ENCODE measurements at regions not wholly inside any gene's neighbourhood (a gene's known extent, or its start where the extent isn't known, plus 50 kb on each side); places are given as distances from the start of the nearest gene placed in this dataset.

DNA sequence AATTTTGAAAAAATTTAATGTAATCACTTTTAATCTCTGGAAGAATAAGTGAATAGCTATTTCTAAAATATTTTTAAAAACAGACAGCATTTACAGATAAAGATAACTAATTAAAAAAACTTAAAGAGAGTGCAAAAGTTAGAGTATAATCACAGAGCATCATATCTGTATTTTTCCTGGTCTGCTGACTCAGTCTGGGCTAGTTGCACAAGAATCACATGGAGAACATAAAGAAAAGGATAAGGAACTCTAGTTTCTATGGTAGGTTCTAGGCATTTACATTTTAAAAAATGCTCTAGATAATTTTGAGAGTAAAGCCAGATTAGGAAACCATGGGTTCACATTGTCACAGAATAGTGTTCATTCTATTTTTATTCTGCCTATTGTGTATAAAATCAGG, 347.4 kb downstream of the PSAT1 start:
- H3K36me3 Mint-ChIP-seq (ENCODE audit: low read depth) = no peaks in the 10 kb centered on the region
- DNase-seq (no peak), ATAC-seq (no peak)
- H3K9me3 Mint-ChIP-seq (ENCODE audit: low read depth) = peaks cover 2% of the 10 kb centered on the region
- intact Hi-C loops (cut with DNase I, micrococcal nuclease) = no loop called here
- H3K27ac Mint-ChIP-seq = no peak overlapping the region
- H3K27me3 Mint-ChIP-seq = no peaks in the 10 kb centered on the region
- ChIA-PET POLR2A (no interaction called here), CTCF (no interaction called here)
- no peak overlapping the region for H3K4me3 Mint-ChIP-seq
- H3K4me1 Mint-ChIP-seq = no peaks in the 10 kb centered on the region

DNA sequence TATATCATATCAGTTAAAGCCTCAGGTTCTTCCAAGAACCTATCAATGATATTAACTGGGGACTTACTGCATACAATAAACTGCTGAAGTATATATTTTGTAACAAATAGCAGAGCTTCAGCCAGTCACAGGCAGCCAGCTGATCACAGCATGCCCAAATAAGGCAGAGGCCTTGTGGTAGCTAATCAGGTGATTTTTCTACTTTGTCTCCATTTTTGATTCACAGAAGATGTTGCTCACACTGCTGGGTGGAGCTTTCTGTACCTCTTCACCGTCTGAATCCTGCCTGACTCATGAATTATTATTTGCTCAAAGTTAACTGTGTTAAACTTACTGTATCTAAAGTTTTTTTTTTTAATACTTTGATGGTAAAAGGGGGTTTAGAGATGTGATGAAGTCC, 357.4 kb downstream of the PSAT1 start:
- Mint-ChIP-seq H3K4me1 (no peaks in the 10 kb centered on the region), H3K36me3 (ENCODE audit: low read depth) (no peaks in the 10 kb centered on the region), H3K27ac (no peak overlapping the region), H3K27me3 (no peaks in the 10 kb centered on the region), H3K4me3 (no peak overlapping the region), H3K9me3 (ENCODE audit: low read depth) (no peaks in the 10 kb centered on the region)
- ChIA-PET POLR2A (no interaction called here), CTCF (no interaction called here)
- ATAC-seq = no peak
- intact Hi-C loops (cut with DNase I, micrococcal nuclease) = no loop called here
- DNase-seq = no peak

DNA sequence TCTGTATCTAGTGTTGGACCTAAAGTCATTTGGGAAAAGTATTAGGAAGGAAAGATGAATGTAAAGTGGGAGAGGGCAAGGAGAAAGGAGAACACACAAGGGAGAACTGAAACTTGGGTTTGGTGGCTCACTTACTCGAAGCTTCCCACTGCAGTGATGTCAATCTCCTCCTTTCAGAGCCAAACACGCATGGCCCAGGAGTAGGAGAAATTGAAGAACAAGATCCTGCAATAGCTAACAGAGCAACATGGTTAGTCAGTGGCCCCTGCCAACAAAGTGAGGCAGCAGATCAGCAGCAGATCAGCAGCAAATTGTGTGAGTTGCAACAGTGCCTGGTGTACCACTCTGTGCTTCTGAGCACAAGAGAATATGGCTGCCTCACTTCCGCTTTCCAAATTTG, 366.4 kb downstream of the PSAT1 start:
- no peaks in the 10 kb centered on the region for H3K4me1 Mint-ChIP-seq
- intact Hi-C loops (cut with DNase I, micrococcal nuclease) = no loop called here
- no peaks in the 10 kb centered on the region for H3K36me3 Mint-ChIP-seq (ENCODE audit: low read depth)
- no peak for ATAC-seq
- no peaks in the 10 kb centered on the region for H3K9me3 Mint-ChIP-seq (ENCODE audit: low read depth)
- DNase-seq = no peak
- no peak overlapping the region for H3K27ac Mint-ChIP-seq
- ChIA-PET CTCF (no interaction called here), POLR2A (no interaction called here)
- H3K27me3 Mint-ChIP-seq = no peaks in the 10 kb centered on the region
- no peak overlapping the region for H3K4me3 Mint-ChIP-seq

DNA sequence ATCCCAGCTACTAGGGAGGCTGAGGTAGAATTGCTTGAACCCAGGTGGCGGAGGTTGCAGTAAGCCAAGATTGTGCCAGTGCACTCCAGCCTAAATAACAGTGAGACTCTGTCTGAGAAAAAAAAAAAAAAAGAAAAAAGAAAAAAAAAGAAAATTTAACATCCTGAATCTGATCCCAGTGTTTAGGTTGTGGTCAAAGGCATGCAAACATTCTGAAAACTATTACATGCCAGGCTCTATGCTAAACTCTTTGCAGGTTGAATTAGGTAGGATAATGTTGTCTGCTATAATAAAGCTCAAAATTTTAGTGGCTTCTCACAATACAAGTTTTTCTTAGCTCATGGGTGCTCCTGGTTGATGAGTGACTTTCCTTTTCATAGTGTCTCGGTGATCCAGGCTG, 367.4 kb downstream of the PSAT1 start:
- no peak for DNase-seq
- ATAC-seq = no peak
- Mint-ChIP-seq H3K4me1 (no peaks in the 10 kb centered on the region), H3K27ac (no peak overlapping the region), H3K36me3 (ENCODE audit: low read depth) (no peaks in the 10 kb centered on the region), H3K9me3 (ENCODE audit: low read depth) (peaks cover 2% of the 10 kb centered on the region), H3K27me3 (no peaks in the 10 kb centered on the region), H3K4me3 (no peak overlapping the region)
- intact Hi-C loops (cut with DNase I, micrococcal nuclease) = no loop called here
- POLR2A ChIA-PET = no interaction called here
- CTCF ChIA-PET = no interaction called here

DNA sequence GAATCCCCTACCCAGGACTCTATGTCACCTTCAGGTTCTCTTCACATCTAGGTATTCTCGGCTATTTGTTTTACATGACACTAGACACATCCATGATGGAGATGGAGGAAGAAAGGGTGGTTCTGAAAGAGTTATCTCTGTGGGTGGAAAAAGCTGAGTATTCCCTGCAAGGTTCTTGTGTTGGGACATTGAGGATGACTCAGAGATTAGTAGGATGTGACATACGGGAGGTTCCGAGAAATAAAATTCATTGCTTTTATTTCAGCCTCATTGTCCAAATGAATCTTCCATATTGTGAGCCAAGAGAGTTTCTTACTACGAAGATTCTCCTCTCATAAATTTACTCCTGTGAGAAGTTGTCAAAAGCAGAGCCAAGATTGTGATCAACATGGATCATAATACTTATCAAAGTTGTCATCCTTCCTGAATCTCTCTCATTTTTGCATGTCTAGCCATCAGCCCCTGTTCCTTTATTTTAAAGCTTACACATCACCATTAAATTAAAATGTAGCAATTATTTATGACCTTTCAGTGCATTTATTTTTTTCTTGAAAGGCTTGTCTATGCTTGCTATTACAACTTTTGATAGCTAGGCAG, 370.0 kb downstream of the PSAT1 start:
- intact Hi-C loops (cut with DNase I, micrococcal nuclease) = no loop called here
- peaks cover 2% of the 10 kb centered on the region for H3K9me3 Mint-ChIP-seq (ENCODE audit: low read depth)
- POLR2A ChIA-PET = no interaction called here

DNA sequence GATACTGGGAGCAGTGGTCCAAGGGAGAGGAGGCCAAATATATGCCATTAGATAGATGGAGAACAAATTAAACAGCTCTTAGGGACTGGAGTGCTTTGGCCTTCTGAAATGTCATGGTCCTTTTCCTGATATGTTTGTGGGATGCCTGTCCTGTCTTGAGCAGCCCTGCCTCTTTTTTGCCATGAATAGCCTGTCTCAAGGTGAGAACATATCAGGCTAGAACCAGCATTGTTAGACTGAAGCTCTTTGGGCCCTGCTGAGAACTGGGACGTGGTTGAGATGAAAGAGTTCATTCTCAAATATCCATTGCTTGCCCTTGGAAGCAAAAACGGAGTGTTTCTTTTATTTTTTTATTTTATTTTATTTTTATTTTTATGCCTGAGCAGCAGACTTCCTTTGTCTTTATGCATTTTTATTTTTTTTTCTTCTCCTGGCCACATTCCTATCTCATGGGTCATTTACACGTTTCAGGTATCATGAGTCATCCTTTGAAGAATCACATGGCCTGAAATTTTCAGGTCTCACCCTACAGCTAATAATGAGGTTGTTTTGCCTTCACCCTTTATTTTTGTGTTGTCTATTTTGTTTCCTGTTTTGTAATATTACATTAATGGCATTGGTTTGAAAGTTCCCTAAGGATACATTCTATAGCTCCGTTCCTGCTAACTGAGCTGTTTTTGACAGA, 371.4 kb downstream of the PSAT1 start:
- intact Hi-C loops (cut with DNase I, micrococcal nuclease) = no loop called here
- ATAC-seq (no peak), DNase-seq (no peak)
- H3K9me3 Mint-ChIP-seq (ENCODE audit: low read depth) = peaks cover 2% of the 10 kb centered on the region
- H3K27ac Mint-ChIP-seq = no peak overlapping the region
- no peak overlapping the region for H3K4me3 Mint-ChIP-seq
- H3K36me3 Mint-ChIP-seq (ENCODE audit: low read depth) = no peaks in the 10 kb centered on the region
- ChIA-PET CTCF (no interaction called here), POLR2A (no interaction called here)
- H3K27me3 Mint-ChIP-seq = no peaks in the 10 kb centered on the region
- no peaks in the 10 kb centered on the region for H3K4me1 Mint-ChIP-seq

More for the DNA sequence above, 370.0 kb downstream of the PSAT1 start:
- no peak overlapping the region for H3K4me3 Mint-ChIP-seq
- CTCF ChIA-PET = interaction anchor here (0.7 kb wide), 1 partner anchor 1664 kb away, joined by 3 read pairs; no protein-coding TSS in a partner anchor
- no peaks in the 10 kb centered on the region for H3K4me1 Mint-ChIP-seq
- H3K27ac Mint-ChIP-seq = no peak overlapping the region
- ATAC-seq (no peak), DNase-seq (no peak)
- H3K36me3 Mint-ChIP-seq (ENCODE audit: low read depth) = no peaks in the 10 kb centered on the region
- H3K27me3 Mint-ChIP-seq = no peaks in the 10 kb centered on the region

DNA sequence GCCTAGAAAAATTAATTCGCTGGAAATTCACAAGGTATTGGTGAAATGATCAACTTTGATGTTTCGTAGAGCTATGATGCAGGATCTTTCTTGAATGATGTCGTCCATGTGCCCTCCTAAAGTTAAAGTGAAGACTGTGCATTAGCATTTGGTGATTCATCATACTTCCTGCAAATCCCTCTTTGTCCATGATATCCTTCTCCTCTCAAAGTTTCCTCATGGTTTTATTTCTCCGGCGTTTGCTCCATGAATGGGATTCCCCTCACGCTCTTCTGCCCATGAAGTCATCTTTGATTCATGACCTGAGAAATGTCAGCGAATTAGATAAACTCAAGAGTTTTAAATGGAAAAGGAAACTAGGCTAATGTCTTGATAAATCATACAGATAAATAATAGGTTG, 372.7 kb downstream of the PSAT1 start:
- no peak overlapping the region for H3K4me3 Mint-ChIP-seq
- H3K36me3 Mint-ChIP-seq (ENCODE audit: low read depth) = no peaks in the 10 kb centered on the region
- no peak for DNase-seq
- ChIA-PET POLR2A (no interaction called here), CTCF (no interaction called here)
- no peak for ATAC-seq
- H3K27me3 Mint-ChIP-seq = no peaks in the 10 kb centered on the region
- intact Hi-C loops (cut with DNase I, micrococcal nuclease) = no loop called here
- no peaks in the 10 kb centered on the region for H3K4me1 Mint-ChIP-seq
- peaks cover 2% of the 10 kb centered on the region for H3K9me3 Mint-ChIP-seq (ENCODE audit: low read depth)
- H3K27ac Mint-ChIP-seq = no peak overlapping the region

DNA sequence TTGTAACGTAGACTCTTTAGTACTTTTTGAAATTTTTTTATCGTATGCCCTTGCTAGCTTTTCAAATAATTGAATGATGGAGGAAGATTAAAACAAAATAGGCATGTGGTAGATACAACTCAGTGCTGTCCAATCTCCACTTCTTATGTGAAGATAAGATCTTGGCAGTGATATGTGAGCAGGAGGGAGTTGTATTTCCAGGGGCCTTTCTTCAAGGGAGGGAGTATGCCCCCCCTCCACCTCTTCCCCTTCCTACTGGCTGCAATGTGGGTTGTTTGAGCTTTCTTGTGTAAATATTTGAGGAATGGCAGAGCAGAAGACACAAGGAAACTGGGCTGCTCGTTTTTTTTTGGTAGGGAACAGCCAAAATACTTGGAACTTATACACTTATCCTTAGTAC, 374.9 kb downstream of the PSAT1 start:
- POLR2A ChIA-PET = no interaction called here
- CTCF ChIA-PET = no interaction called here

DNA sequence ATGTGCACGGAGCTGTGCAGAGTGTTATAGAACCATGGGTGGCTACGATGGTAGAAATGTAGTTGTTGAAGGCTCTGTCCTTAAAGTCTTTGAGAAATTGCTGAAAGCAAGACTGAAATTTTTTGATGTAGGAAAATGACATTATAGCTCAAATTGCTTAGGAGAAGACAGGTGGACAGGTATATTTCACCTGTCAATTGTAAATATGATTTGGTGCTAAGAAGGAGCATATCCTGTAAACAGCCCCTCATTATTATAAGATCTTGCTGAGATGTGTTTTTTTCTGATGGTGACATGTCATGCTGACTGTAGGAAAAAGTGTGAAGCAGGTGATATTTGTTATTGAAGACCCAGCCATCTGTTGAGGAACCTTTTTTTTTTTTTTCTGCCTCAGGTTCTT, 377.9 kb downstream of the PSAT1 start:
- ChIA-PET CTCF (no interaction called here), POLR2A (no interaction called here)
- no peaks in the 10 kb centered on the region for H3K9me3 Mint-ChIP-seq (ENCODE audit: low read depth)
- intact Hi-C loops (cut with DNase I, micrococcal nuclease) = no loop called here
- H3K4me1 Mint-ChIP-seq = no peaks in the 10 kb centered on the region
- no peaks in the 10 kb centered on the region for H3K27me3 Mint-ChIP-seq
- no peak overlapping the region for H3K4me3 Mint-ChIP-seq
- ATAC-seq = no peak
- H3K36me3 Mint-ChIP-seq (ENCODE audit: low read depth) = no peaks in the 10 kb centered on the region
- no peak overlapping the region for H3K27ac Mint-ChIP-seq
- DNase-seq = no peak

More for the DNA sequence above, 374.9 kb downstream of the PSAT1 start:
- no peaks in the 10 kb centered on the region for H3K36me3 Mint-ChIP-seq (ENCODE audit: low read depth)
- H3K4me1 Mint-ChIP-seq = no peaks in the 10 kb centered on the region
- intact Hi-C loops (cut with DNase I, micrococcal nuclease) = no loop called here
- no peak for ATAC-seq
- peaks cover 2% of the 10 kb centered on the region for H3K9me3 Mint-ChIP-seq (ENCODE audit: low read depth)
- H3K27ac Mint-ChIP-seq = no peak overlapping the region
- no peak for DNase-seq
- H3K4me3 Mint-ChIP-seq = no peak overlapping the region
- H3K27me3 Mint-ChIP-seq = no peaks in the 10 kb centered on the region

DNA sequence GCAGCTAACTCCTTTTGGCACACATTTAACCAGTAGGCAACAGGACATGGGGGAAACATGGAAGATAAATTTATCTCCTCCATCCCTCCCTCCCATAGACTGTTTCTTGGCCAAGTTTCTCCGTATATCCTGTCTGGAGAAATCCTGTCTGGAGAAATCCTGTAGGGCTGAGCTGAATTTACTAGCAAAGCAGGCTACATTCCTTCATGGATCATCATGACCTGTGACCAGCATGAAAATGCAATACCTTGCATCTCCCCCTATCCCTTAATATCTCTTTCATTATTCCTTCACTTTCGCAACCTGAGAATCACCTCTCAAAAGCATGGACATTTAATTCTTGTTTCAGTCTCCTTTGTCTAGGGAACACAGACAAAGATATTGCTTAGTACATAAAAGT, 379.1 kb downstream of the PSAT1 start:
- CTCF ChIA-PET = no interaction called here
- intact Hi-C loops (cut with DNase I, micrococcal nuclease) = no loop called here
- no peak for DNase-seq
- no peak for ATAC-seq
- H3K27me3 Mint-ChIP-seq = no peaks in the 10 kb centered on the region
- no peaks in the 10 kb centered on the region for H3K36me3 Mint-ChIP-seq (ENCODE audit: low read depth)
- H3K4me3 Mint-ChIP-seq = no peak overlapping the region
- POLR2A ChIA-PET = no interaction called here
- no peak overlapping the region for H3K27ac Mint-ChIP-seq
- no peaks in the 10 kb centered on the region for H3K9me3 Mint-ChIP-seq (ENCODE audit: low read depth)
- H3K4me1 Mint-ChIP-seq = no peaks in the 10 kb centered on the region

DNA sequence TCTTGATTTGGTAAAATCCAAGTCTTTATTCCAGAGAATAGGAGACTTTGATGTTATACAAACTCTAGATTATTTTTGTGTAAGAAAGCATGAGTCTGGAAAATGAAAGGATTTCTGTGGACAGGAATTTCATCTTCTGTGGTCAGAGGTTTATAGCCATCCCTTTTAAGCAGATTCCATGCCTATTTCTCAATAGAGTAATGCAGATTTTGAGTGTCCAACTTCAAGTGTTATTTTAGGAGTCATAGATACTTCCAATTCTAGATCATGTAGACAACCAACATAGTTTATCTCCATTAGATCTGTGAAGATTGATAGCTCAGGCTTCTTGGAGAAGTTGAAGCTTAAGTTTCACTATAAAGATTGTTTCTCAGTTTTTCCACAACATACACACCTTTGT, 379.7 kb downstream of the PSAT1 start:
- no peak overlapping the region for H3K27ac Mint-ChIP-seq
- no peaks in the 10 kb centered on the region for H3K9me3 Mint-ChIP-seq (ENCODE audit: low read depth)
- CTCF ChIA-PET = no interaction called here
- no peaks in the 10 kb centered on the region for H3K36me3 Mint-ChIP-seq (ENCODE audit: low read depth)
- ATAC-seq (no peak), DNase-seq (no peak)
- H3K4me3 Mint-ChIP-seq = no peak overlapping the region
- POLR2A ChIA-PET = no interaction called here
- no peaks in the 10 kb centered on the region for H3K27me3 Mint-ChIP-seq
- no peaks in the 10 kb centered on the region for H3K4me1 Mint-ChIP-seq
- intact Hi-C loops (cut with DNase I, micrococcal nuclease) = no loop called here

DNA sequence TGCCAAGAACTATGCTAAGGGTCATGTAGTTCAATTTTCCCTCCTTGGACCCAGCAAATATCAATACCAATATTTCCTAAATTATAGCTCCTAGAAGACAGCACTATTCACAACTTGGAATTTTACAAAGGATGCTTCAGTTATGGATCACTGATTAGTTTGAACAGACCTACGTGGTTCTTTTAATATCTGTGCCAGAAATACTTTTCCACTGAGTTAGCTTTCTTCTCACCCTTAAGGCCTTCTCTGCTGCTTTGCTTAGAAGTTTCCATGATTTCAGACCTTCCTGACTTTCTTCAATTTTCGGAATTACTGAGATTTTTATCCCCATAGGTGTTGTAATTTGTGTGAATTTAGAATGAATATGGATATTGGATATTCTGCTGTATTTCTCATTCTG, 380.4 kb downstream of the PSAT1 start:
- intact Hi-C loops (cut with DNase I, micrococcal nuclease) = no loop called here
- no peaks in the 10 kb centered on the region for H3K27me3 Mint-ChIP-seq

DNA sequence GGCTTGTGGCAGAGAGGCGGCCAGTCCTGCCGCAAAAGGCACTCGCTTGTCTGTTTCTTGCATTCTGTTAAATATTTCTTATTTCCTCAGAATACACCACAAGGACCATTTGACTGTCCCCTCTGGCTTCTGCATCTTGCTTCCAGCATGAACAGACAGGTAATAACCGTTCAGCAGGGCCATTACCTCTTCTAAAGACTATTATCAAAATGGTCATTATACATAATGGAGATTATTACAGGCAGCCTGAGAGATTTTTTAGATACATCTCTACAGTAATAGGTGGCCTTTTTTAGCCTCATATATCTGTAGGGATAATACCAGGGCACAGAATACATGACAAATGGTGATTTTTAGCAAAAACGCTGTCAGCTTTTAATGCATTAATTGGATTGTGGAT, 382.0 kb downstream of the PSAT1 start:
- CTCF ChIA-PET = no interaction called here
- POLR2A ChIA-PET = no interaction called here
- H3K27ac Mint-ChIP-seq = no peak overlapping the region

More for the DNA sequence above, 380.4 kb downstream of the PSAT1 start:
- ChIA-PET POLR2A (no interaction called here), CTCF (no interaction called here)
- no peak overlapping the region for H3K27ac Mint-ChIP-seq
- H3K9me3 Mint-ChIP-seq (ENCODE audit: low read depth) = no peaks in the 10 kb centered on the region
- H3K4me3 Mint-ChIP-seq = no peak overlapping the region
- ATAC-seq (no peak), DNase-seq (no peak)
- H3K4me1 Mint-ChIP-seq = no peaks in the 10 kb centered on the region
- H3K36me3 Mint-ChIP-seq (ENCODE audit: low read depth) = no peaks in the 10 kb centered on the region

More for the DNA sequence above, 382.0 kb downstream of the PSAT1 start:
- no peak for ATAC-seq
- no peaks in the 10 kb centered on the region for H3K27me3 Mint-ChIP-seq
- intact Hi-C loops (cut with DNase I, micrococcal nuclease) = no loop called here
- H3K4me3 Mint-ChIP-seq = no peak overlapping the region
- DNase-seq = no peak
- no peaks in the 10 kb centered on the region for H3K9me3 Mint-ChIP-seq (ENCODE audit: low read depth)
- H3K36me3 Mint-ChIP-seq (ENCODE audit: low read depth) = no peaks in the 10 kb centered on the region
- no peaks in the 10 kb centered on the region for H3K4me1 Mint-ChIP-seq
